ENCODE measurements at regions not wholly inside any gene's neighbourhood (a gene's known extent, or its start where the extent isn't known, plus 50 kb on each side); places are given as distances from the start of the nearest gene placed in this dataset.

DNA sequence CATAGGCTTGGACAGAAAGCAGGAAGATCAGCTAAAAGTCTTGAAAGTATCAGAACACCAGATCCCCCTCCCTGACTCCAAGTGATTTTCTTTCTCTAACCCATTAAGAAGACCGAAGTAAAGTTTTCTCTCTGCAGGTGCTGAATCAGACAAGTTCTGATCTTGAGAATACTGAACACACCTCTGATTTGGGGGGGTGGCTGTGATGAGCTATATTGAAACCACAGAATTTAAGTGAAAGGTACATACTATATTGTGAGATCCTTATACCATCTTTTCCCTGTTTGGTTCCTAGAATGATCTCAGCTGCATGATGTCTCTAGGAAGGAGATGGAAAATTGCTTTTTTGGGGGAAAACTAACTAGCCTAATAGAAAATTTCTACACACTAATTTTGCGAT lies 196.0 kb downstream of the DIPK2A start:
- Histone ChIP-seq H3K9me3 (ENCODE audit: low read depth, low read length, poor library complexity, severe bottlenecking) (no peaks in the 10 kb centered on the region), H3K27me3 (replicated peaks; ENCODE audit: insufficient read depth, low read depth, low read length, poor library complexity) (no peaks in the 10 kb centered on the region), H3K36me3 (ENCODE audit: insufficient read depth, low read length, poor library complexity, severe bottlenecking) (no peaks in the 10 kb centered on the region), H3K27ac (ENCODE audit: low read depth, low read length, poor library complexity, severe bottlenecking) (no peak overlapping the region), H3K4me3 (ENCODE audit: low read depth, low read length, poor library complexity, severe bottlenecking) (no peak overlapping the region), H3K4me1 (ENCODE audit: insufficient read depth, low read length, poor library complexity, severe bottlenecking) (peaks cover 7% of the 10 kb centered on the region)
- no TSS peak for BruUV-seq (replicated peaks)
- TF ChIP-seq, protein P1, sequence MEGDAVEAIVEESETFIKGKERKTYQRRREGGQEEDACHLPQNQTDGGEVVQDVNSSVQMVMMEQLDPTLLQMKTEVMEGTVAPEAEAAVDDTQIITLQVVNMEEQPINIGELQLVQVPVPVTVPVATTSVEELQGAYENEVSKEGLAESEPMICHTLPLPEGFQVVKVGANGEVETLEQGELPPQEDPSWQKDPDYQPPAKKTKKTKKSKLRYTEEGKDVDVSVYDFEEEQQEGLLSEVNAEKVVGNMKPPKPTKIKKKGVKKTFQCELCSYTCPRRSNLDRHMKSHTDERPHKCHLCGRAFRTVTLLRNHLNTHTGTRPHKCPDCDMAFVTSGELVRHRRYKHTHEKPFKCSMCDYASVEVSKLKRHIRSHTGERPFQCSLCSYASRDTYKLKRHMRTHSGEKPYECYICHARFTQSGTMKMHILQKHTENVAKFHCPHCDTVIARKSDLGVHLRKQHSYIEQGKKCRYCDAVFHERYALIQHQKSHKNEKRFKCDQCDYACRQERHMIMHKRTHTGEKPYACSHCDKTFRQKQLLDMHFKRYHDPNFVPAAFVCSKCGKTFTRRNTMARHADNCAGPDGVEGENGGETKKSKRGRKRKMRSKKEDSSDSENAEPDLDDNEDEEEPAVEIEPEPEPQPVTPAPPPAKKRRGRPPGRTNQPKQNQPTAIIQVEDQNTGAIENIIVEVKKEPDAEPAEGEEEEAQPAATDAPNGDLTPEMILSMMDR (conservative IDR thresholded peaks at IDR 0.05; ENCODE audit: low read depth, low read length): no peak
- no peak for TF ChIP-seq EZH2 (IDR thresholded peaks at IDR 0.05; ENCODE audit: borderline replicate concordance, low read depth, low read length, poor library complexity, severe bottlenecking)
- no peak for DNase-seq (ENCODE audit: low spot score)
- POLR2A ChIA-PET (ENCODE audit: low non-redundant PET): no interaction called here
- intact Hi-C loops (cut with micrococcal nuclease; ENCODE audit: unreplicated experiment): loop anchor here (1.0 kb wide), 1 partner anchor 31 kb away; no protein-coding TSS in a partner anchor
- CTCF ChIA-PET: no interaction called here

DNA sequence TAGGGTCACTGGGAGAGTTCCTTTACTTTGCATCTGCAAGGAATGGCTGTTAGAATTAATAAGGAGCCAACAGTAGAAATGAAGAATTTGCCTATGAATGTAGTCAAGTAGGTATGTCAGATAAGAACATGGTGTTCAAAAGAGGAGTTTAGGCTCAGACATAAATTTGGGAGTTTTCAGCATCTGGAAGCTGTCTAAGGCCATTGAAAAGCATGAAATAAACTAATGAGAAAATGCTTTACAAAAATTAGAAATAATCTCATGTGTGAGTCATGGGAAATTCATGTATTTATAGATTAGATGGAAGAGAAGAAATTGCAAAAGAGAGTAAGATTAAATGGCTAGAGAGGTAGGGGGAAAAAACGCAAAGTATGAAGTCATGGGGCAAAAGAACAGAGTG lies 201.9 kb downstream of the DIPK2A start:
- H3K9me3 ChIP-seq (ENCODE audit: low read depth, low read length, poor library complexity, severe bottlenecking): no peaks in the 10 kb centered on the region
- ChIA-PET POLR2A (ENCODE audit: low non-redundant PET) (no interaction called here), CTCF (interaction anchor here (0.6 kb wide), 1 partner anchor 9 kb away, joined by 3 read pairs; no protein-coding TSS in a partner anchor)
- intact Hi-C loops (cut with micrococcal nuclease; ENCODE audit: unreplicated experiment): no loop called here
- no peaks in the 10 kb centered on the region for H3K4me1 ChIP-seq (ENCODE audit: insufficient read depth, low read length, poor library complexity, severe bottlenecking)
- no peak for DNase-seq (ENCODE audit: low spot score)
- no peak for TF ChIP-seq EZH2 (IDR thresholded peaks at IDR 0.05; ENCODE audit: borderline replicate concordance, low read depth, low read length, poor library complexity, severe bottlenecking)
- TF ChIP-seq, protein P1 (conservative IDR thresholded peaks at IDR 0.05; ENCODE audit: low read depth, low read length): no peak
- H3K27me3 ChIP-seq (replicated peaks; ENCODE audit: insufficient read depth, low read depth, low read length, poor library complexity): no peaks in the 10 kb centered on the region
- no peaks in the 10 kb centered on the region for H3K36me3 ChIP-seq (ENCODE audit: insufficient read depth, low read length, poor library complexity, severe bottlenecking)
- no TSS peak for BruUV-seq (replicated peaks)
- H3K27ac ChIP-seq (ENCODE audit: low read depth, low read length, poor library complexity, severe bottlenecking): no peak overlapping the region
- H3K4me3 ChIP-seq (ENCODE audit: low read depth, low read length, poor library complexity, severe bottlenecking): no peak overlapping the region

DNA sequence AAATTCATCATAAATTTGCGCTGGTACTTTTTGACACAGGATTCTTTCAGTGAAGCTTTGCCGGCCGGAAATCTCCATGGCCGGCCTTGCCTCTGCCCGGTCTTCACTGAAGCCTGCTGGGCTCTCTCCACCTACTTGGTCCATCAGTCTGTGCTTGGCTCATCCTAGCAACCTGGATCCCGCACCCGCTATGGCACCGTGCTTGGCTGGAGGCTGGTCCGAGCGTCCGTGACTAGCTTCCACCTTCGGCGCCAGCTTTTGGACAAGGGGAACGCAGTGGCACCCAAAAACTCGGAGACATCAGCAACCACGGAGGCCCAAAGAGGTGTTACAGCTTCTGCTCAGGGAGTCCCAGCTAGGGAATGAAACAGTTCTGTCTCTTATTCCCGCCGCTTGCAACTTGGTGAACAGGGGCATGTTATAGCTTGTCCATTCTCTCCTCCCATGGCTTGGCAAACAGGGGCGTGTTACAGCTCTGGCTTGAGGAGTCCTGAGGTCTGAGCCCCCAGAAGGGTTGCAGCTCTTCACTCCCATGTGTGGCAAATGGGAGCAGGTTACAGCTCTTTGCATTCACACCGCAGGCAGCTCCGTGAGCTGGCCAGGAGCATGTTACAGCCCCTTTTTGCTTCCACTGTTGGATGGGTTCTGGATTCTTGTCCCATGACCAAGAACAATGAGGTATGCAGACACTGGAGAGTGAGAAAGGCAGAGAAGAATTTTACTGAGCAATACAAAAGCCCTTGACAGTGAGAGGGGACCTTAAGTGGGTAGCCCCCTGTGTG lies 204.2 kb downstream of the DIPK2A start:
- Histone ChIP-seq H3K36me3 (ENCODE audit: insufficient read depth, low read length, poor library complexity, severe bottlenecking) (no peaks in the 10 kb centered on the region), H3K4me1 (ENCODE audit: insufficient read depth, low read length, poor library complexity, severe bottlenecking) (no peaks in the 10 kb centered on the region), H3K27ac (ENCODE audit: low read depth, low read length, poor library complexity, severe bottlenecking) (no peak overlapping the region), H3K27me3 (replicated peaks; ENCODE audit: insufficient read depth, low read depth, low read length, poor library complexity) (no peaks in the 10 kb centered on the region), H3K9me3 (ENCODE audit: low read depth, low read length, poor library complexity, severe bottlenecking) (no peaks in the 10 kb centered on the region), H3K4me3 (ENCODE audit: low read depth, low read length, poor library complexity, severe bottlenecking) (no peak overlapping the region)
- ChIA-PET CTCF (no interaction called here), POLR2A (ENCODE audit: low non-redundant PET) (no interaction called here)
- intact Hi-C loops (cut with micrococcal nuclease; ENCODE audit: unreplicated experiment): no loop called here
- no peak for DNase-seq (ENCODE audit: low spot score)
- TF ChIP-seq, protein P1 (conservative IDR thresholded peaks at IDR 0.05; ENCODE audit: low read depth, low read length): no peak
- TF ChIP-seq EZH2 (IDR thresholded peaks at IDR 0.05; ENCODE audit: borderline replicate concordance, low read depth, low read length, poor library complexity, severe bottlenecking): no peak
- BruUV-seq (replicated peaks): no TSS peak

All from A673 (cell line).